HepG2 (cell line): ENCODE measurements at regions not wholly inside any gene's neighbourhood (a gene's known extent, or its start where the extent isn't known, plus 50 kb on each side); places are given as distances from the start of the nearest gene placed in this dataset.

Experiments
- ATF6 ChIP-seq: sonication (generic); formaldehyde crosslinking; conservative IDR thresholded peaks from 2 replicates; pipeline ENCODE4 v1.4.0; 2020; ENCODE audit warnings: missing genetic modification reagents
- CEBPB ChIP-seq: IDR thresholded peaks from 2 replicates; pipeline ENCODE4 v1.6.1; 2011; ENCODE audit warnings: low read depth, low read length, improper control_type of control experiment, borderline replicate concordance
- CTCF ChIP-seq: sonication (generic); formaldehyde crosslinking; IDR thresholded peaks from 2 replicates; pipeline ENCODE4 v1.5.0; 2020; ENCODE audit warnings: mild to moderate bottlenecking, missing genetic modification reagents, moderate library complexity
- EP300 ChIP-seq, 3 experiments: sonication (generic) in 1 of 3; formaldehyde crosslinking in 1 of 3; IDR thresholded peaks; 2 replicates each; pipeline versions ENCODE4 v1.5.1 to v1.6.1; 2011 to 2020; ENCODE audit warnings: low read depth in 2 of 3, low read length in 2 of 3, borderline replicate concordance in 1 of 3, improper control_type of control experiment in 1 of 3, mild to moderate bottlenecking in 1 of 3, missing genetic modification reagents in 1 of 3, moderate library complexity in 1 of 3
- HOXA7 ChIP-seq: sonication (generic); formaldehyde crosslinking; IDR thresholded peaks from 2 replicates; pipeline ENCODE4 v1.8.1; 2022; ENCODE audit warnings: mild to moderate bottlenecking, missing genetic modification reagents, moderate library complexity
- MAFK ChIP-seq, 2 experiments: IDR thresholded peaks in 1 of 2; conservative IDR thresholded peaks in 1 of 2; 2 replicates each; pipeline ENCODE4 v1.6.1; 2011; ENCODE audit warnings: improper control_type of control experiment in 2 of 2, low read length in 2 of 2
- RBM22 ChIP-seq: fragments of 200-400 bp; formaldehyde crosslinking; optimal IDR thresholded peaks from 2 replicates; pipeline ENCODE3; 2017; ENCODE audit warnings: mild to moderate bottlenecking, low read length, moderate library complexity
- RFX1 ChIP-seq: fragments of 450-650 bp; IDR thresholded peaks from 2 replicates; pipeline ENCODE4 v1.6.1; 2017
- RXRA ChIP-seq: sonication (generic); formaldehyde crosslinking; IDR thresholded peaks from 2 replicates; pipeline ENCODE4 v1.5.1; 2020; ENCODE audit warnings: missing genetic modification reagents
- SMC3 ChIP-seq: IDR thresholded peaks from 2 replicates; pipeline ENCODE4 v1.6.1; 2011; ENCODE audit warnings: low read length, improper control_type of control experiment
- ZFP36L1 ChIP-seq: sonication (generic); formaldehyde crosslinking; IDR thresholded peaks from 2 replicates; pipeline ENCODE4 v1.8.0; 2022; ENCODE audit warnings: mild to moderate bottlenecking, missing genetic modification reagents, moderate library complexity
- ZMAT5 ChIP-seq: sonication (generic); formaldehyde crosslinking; IDR thresholded peaks from 2 replicates; pipeline ENCODE4 v1.5.0; 2020; ENCODE audit warnings: mild to moderate bottlenecking, low read depth, missing genetic modification reagents, borderline replicate concordance
- ZNF607 ChIP-seq: sonication (generic); formaldehyde crosslinking; IDR thresholded peaks from 2 replicates; pipeline ENCODE4 v1.5.1; 2020; ENCODE audit warnings: missing genetic modification reagents, mild to moderate bottlenecking, borderline replicate concordance
- ZSCAN29 ChIP-seq: sonication (generic); formaldehyde crosslinking; conservative IDR thresholded peaks from 2 replicates; pipeline ENCODE4 v1.4.0; 2020; ENCODE audit warnings: mild to moderate bottlenecking, missing genetic modification reagents

GRCh38 chr17:6019959-6020358 is 50.2 kb upstream of the WSCD1 start:
- no peak for TF ChIP-seq RBM22
- TF ChIP-seq CTCF (CRISPR knock-in tag) = no peak
- TF ChIP-seq ZSCAN29 (CRISPR knock-in tag) = no peak
- TF ChIP-seq ZMAT5 (CRISPR knock-in tag) = no peak
- no peak for TF ChIP-seq SMC3
- TF ChIP-seq RXRA = no peak
- no peak for TF ChIP-seq ZFP36L1 (CRISPR knock-in tag)
- TF ChIP-seq EP300 (IDR thresholded peaks at IDR 0.05; ENCODE audit: low read depth in 2 of 2, low read length in 2 of 2) = no peak
- TF ChIP-seq EP300 (CRISPR knock-in tag; IDR thresholded peaks at IDR 0.05; ENCODE audit: borderline replicate concordance) = no peak
- no peak for TF ChIP-seq RFX1
- TF ChIP-seq MAFK (conservative IDR thresholded peaks at IDR 0.05 in 1 of 2, IDR thresholded peaks at IDR 0.05 in 1 of 2; ENCODE audit: low read length in 2 of 2) = no peak
- no peak for TF ChIP-seq ATF6 (CRISPR knock-in tag)
- no peak for TF ChIP-seq CEBPB
- TF ChIP-seq ZNF607 = no peak
- no peak for TF ChIP-seq HOXA7
